ENCODE measurements at regions not wholly inside any gene's neighbourhood (a gene's known extent, or its start where the extent isn't known, plus 50 kb on each side); places are given as distances from the start of the nearest gene placed in this dataset.

GRCh38 chrX:45515262-45516215 is 314.9 kb upstream of the DIPK2B start (continued):
- TF ChIP-seq MAFK (IDR thresholded peaks at IDR 0.05; ENCODE audit: partially characterized antibody) (peak; percentile 21), HOXA7 (CRISPR knock-in tag; IDR thresholded peaks at IDR 0.05) (no peak), KDM1A (IDR thresholded peaks at IDR 0.05; ENCODE audit: low read depth) (no peak)

- WGBS (ENCODE audit: missing lambda C conversion rate): 100% methylated on average over 3 of the region's 3 CpGs
- Histone ChIP-seq H3K27ac (peak overlapping the region; percentile 79 to 96), H3K4me1 (peaks cover 52% of the 10 kb centered on the region), H3K4me2 (no peak overlapping the region), H3K4me3 (no peak overlapping the region), H3K9me3 (no peaks in the 10 kb centered on the region)
- ATAC-seq (no peak), DNase-seq (ENCODE audit: low read depth in 1 of 2, low spot score in 1 of 2) (no peak), FAIRE-seq (no peak)
- TF ChIP-seq, protein P1, sequence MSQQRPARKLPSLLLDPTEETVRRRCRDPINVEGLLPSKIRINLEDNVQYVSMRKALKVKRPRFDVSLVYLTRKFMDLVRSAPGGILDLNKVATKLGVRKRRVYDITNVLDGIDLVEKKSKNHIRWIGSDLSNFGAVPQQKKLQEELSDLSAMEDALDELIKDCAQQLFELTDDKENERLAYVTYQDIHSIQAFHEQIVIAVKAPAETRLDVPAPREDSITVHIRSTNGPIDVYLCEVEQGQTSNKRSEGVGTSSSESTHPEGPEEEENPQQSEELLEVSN (IDR thresholded peaks at IDR 0.05; ENCODE audit: borderline replicate concordance, low read depth): no peak
- TF ChIP-seq HMGXB4 (CRISPR knock-in tag; IDR thresholded peaks at IDR 0.05; ENCODE audit: borderline replicate concordance) (no peak), TFCP2L1 (CRISPR knock-in tag; IDR thresholded peaks at IDR 0.05) (no peak), KDM5A (IDR thresholded peaks at IDR 0.05) (no peak)
- CTCF ChIA-PET: interaction anchor here (1.2 to 2.6 kb wide), 4 partner anchors 34 to 896 kb away, joined by 4 to 11 read pairs (median 10); no protein-coding TSS in a partner anchor
- POLR2A ChIA-PET: no interaction called here
These were observed 312.4 kb upstream of the DIPK2B start for GRCh38 chrX:45513042-45513441.

DNA sequence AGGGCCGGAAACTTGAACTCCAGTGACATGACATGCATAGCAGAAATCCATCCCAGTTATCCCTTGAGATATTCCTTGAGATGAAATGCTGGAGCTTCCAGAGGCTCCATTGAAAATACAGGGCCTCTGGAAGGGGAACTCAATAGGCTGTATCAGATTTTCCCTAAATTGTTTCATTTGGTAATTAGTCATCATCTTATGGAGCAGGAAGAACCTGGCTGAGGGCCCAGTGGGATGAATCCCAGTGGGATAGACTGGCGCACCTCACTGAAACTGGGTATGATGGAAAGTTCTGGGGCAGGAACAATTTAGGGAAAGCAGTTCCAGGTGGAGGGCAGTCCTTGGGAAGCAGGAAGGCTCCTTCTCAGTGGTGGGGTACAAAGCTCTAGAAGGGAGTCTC is 307.8 kb upstream of the DIPK2B start:
- ChIA-PET POLR2A (no interaction called here), CTCF (interaction anchor here (1.5 to 2.3 kb wide), 2 partner anchors 187 to 868 kb away, joined by 6 to 12 read pairs; no protein-coding TSS in a partner anchor)
- Histone ChIP-seq H3K27ac (peak overlapping the region; percentile 63 to 88; a peak in 5 of 6 replicates), H3K4me1 (peaks cover 36% of the 10 kb centered on the region), H3K4me3 (no peak overlapping the region), H3K4me2 (no peak overlapping the region), H3K9me3 (no peaks in the 10 kb centered on the region; the same call in 2 of the 3 replicates)
- TF ChIP-seq RFX5 (IDR thresholded peaks at IDR 0.05): no peak
- no peak for TF ChIP-seq JUN (IDR thresholded peaks at IDR 0.05)
- no peak for TF ChIP-seq MAZ (IDR thresholded peaks at IDR 0.05; ENCODE audit: borderline replicate concordance, low read depth, low read length)
- no peak for TF ChIP-seq SREBF2 (IDR thresholded peaks at IDR 0.05)
- TF ChIP-seq NR3C1 (IDR thresholded peaks at IDR 0.05): no peak
- TF ChIP-seq TP53 (CRISPR knock-in tag; IDR thresholded peaks at IDR 0.05): no peak
- TF ChIP-seq ZC3H11A (IDR thresholded peaks at IDR 0.05): no peak
- TF ChIP-seq CHD4 (IDR thresholded peaks at IDR 0.05; ENCODE audit: borderline replicate concordance): no peak
- no peak for TF ChIP-seq HOXA7 (CRISPR knock-in tag; IDR thresholded peaks at IDR 0.05)
- TF ChIP-seq FOSL2 (IDR thresholded peaks at IDR 0.05): no peak
- TF ChIP-seq FOSL2 (CRISPR knock-in tag; IDR thresholded peaks at IDR 0.05): no peak
- no peak for TF ChIP-seq RAD21 (conservative IDR thresholded peaks at IDR 0.05 in 1 of 2, IDR thresholded peaks at IDR 0.05 in 1 of 2)
- no peak for TF ChIP-seq FOSB (CRISPR knock-in tag; IDR thresholded peaks at IDR 0.05)
- TF ChIP-seq RNF2 (IDR thresholded peaks at IDR 0.05; ENCODE audit: borderline replicate concordance, low read depth): no peak
- no peak for TF ChIP-seq KDM1A (IDR thresholded peaks at IDR 0.05; ENCODE audit: low read depth)
- TF ChIP-seq ESRRA (IDR thresholded peaks at IDR 0.05; ENCODE audit: borderline replicate concordance, low read length): no peak
- no peak for TF ChIP-seq PHF8 (IDR thresholded peaks at IDR 0.05; ENCODE audit: borderline replicate concordance, low read depth)
- no peak for FAIRE-seq
- no peak for ATAC-seq
- 52% methylated on average over 2 of the region's 2 CpGs for WGBS (ENCODE audit: missing lambda C conversion rate)
- DNase-seq (ENCODE audit: low read depth in 1 of 2, low spot score in 1 of 2): no peak
